ENCODE measurements at regions not wholly inside any gene's neighbourhood (a gene's known extent, or its start where the extent isn't known, plus 50 kb on each side); places are given as distances from the start of the nearest gene placed in this dataset.

GRCh38 chr3:117302428-117302827, 592.8 kb downstream of the TUSC7 start:
- TF ChIP-seq CTCF (IDR thresholded peaks at IDR 0.05) (no peak), POLR2AphosphoS5 (IDR thresholded peaks at IDR 0.05) (no peak)
